AG09319 (cell line): ENCODE measurements at regions not wholly inside any gene's neighbourhood (a gene's known extent, or its start where the extent isn't known, plus 50 kb on each side); places are given as distances from the start of the nearest gene placed in this dataset.

Source experiments
- DNase-seq: peaks from one replicate; pipeline ENCODE4 v3.0.0-alpha.2; 2010; ENCODE audit warnings: low read depth; ENCODE audit errors: extremely low read depth
- CTCF ChIP-seq: IDR thresholded peaks from 2 replicates; pipeline ENCODE4 v1.5.1; 2011; ENCODE audit warnings: low read depth, mild to moderate bottlenecking, inconsistent platforms, low read length, moderate library complexity

- no peak for DNase-seq
- TF ChIP-seq CTCF: no peak
Observed at GRCh38 chr13:22933571-22934181, 247.1 kb upstream of the SGCG start.

- no peak for DNase-seq
- TF ChIP-seq CTCF: no peak
Observed at GRCh38 chr13:22934744-22935523, 245.8 kb upstream of the SGCG start.

- TF ChIP-seq CTCF: no peak
- DNase-seq: no peak
Observed at GRCh38 chr13:22936228-22936627, 244.6 kb upstream of the SGCG start.

GRCh38 chr13:22937241-22937640 is 243.5 kb upstream of the SGCG start:
- no peak for DNase-seq
- TF ChIP-seq CTCF: no peak

- no peak for TF ChIP-seq CTCF
- no peak for DNase-seq
Observed at GRCh38 chr13:22937953-22938352, 242.8 kb upstream of the SGCG start.

GRCh38 chr13:22938576-22938975 is 242.2 kb upstream of the SGCG start:
- no peak for DNase-seq
- TF ChIP-seq CTCF: no peak

GRCh38 chr13:22939157-22939556 is 241.6 kb upstream of the SGCG start:
- TF ChIP-seq CTCF: no peak
- DNase-seq: no peak
